Amniotic stem cell (primary cell): ENCODE measurements at regions not wholly inside any gene's neighbourhood (a gene's known extent, or its start where the extent isn't known, plus 50 kb on each side); places are given as distances from the start of the nearest gene placed in this dataset.

ENCODE experiments used
- DNase-seq: peaks from one replicate; lab custom pipeline; 2025; lab: John Stamatoyannopoulos, UW

DNA sequence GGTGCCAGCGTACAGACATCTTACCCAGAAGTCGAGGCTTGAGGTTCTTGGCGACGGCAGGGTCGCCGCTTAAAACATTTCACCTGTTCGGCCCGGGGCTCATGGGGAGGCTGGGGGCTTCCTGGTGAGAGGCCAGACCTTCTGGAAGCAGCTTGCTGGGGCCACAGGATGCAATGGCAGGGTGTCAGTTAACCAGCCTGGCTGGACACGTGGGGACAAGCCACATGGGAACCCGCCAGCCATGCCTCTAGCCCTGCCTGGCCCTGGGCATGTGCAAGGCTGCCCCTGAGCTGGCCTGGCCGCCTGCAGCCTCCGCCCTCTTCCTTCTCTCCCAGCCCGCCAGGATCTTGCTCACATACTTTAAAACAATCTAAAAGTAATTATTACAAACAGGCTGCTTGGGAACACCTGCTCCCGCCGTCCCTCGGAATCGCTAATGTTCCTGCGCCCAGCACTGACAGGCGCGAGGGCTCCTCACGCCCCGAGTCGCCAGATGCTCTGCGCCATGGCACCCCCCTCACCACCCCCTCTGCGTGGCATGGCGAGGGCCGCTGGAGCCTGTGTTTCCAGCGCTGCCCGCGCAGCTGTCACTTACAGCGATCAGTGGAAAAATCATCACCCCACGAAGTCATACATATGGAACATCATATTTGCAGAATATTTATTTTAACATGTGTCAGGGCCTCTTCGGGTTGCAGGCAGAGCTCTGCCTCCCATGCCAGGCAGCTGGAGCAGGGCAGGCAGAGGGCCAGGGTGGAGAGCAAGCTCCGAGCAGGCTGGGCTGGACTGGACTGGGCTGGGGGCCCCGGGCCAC is 188.7 kb upstream of the GSE1 start:
- no peak for DNase-seq

DNA sequence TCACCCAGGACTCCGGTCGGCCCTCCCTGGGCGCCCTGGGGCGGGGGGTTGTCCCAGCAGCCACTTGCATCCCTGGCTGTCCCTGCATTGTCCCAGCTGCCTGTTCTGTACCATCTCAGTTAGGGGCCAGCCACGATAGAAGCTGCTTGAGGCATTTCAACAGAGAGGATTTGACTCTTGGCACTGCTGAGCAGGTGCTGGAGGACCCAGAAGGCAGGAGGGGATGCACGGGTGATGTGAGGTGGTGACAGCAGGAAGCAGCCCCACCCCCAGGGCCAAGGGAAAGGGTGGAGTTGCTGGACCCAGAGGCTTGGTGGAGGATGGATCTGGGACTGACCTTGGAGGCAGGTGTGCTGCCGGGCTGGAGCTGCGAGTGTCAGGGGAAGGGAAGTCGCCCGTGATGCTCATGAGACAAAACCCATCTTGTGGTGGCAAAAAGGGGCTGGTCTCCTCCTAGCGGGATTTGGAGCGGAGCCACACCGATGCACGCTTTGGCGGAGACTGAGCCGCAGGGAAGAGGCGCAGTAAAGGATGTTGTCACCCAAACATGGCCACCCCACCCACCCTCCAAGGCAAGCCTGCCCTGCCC is 188.0 kb upstream of the GSE1 start:
- DNase-seq: no peak

DNA sequence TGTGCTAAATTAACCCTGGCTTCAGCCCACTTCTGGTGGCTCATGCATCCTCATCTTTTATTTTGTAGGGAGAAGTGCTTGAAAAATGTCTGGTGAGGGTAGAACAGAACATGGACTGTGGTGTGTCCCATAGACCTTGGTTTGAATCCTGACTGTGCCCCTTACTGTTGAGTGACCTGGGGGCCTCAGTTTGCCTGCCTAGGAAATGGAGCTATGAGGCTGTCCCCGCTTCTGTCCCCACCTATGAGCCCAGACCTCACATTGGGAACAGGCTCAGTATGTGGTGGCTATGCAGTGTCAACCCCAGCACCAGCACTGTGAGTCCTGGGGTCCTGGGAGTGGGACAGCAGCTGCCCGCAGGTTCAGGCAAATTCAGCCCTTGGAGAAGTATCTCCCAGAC is 186.3 kb upstream of the GSE1 start:
- no peak for DNase-seq

DNA sequence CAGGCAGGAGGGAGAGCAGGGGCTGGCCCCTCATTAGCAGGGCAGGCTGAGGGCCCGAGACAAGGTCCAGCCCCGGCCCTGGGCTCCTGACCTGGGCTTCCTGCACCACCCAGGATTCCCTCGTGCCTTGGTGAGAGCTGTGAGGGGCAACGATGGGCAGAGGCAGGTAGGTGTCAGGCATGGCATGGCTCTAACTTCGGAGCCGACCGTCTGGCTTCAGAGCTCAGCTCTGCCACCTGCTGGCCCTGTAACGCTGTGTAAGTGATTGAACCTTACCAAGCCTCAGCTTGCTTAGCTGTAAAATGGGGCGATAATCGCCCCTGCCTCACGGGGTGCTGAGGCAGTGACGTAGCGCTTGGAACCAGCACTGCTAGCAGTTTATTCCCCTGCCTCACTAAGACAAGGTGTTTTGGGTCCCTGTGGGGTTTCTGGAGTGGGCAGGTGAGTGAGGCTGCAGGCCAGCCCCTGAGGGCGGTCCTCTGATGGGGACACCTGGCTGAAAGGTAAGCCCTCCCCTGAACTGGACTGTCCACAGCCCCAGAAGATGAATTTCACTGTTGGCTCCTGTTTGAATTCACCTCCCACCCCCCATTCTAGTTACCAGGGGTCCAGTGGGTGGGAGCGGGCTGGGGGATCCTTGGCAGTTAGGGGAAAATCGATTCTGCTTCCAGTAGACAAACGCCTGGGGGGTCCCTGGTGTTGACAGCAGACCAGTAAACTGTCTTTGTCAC is 184.8 kb upstream of the GSE1 start:
- no peak for DNase-seq

DNA sequence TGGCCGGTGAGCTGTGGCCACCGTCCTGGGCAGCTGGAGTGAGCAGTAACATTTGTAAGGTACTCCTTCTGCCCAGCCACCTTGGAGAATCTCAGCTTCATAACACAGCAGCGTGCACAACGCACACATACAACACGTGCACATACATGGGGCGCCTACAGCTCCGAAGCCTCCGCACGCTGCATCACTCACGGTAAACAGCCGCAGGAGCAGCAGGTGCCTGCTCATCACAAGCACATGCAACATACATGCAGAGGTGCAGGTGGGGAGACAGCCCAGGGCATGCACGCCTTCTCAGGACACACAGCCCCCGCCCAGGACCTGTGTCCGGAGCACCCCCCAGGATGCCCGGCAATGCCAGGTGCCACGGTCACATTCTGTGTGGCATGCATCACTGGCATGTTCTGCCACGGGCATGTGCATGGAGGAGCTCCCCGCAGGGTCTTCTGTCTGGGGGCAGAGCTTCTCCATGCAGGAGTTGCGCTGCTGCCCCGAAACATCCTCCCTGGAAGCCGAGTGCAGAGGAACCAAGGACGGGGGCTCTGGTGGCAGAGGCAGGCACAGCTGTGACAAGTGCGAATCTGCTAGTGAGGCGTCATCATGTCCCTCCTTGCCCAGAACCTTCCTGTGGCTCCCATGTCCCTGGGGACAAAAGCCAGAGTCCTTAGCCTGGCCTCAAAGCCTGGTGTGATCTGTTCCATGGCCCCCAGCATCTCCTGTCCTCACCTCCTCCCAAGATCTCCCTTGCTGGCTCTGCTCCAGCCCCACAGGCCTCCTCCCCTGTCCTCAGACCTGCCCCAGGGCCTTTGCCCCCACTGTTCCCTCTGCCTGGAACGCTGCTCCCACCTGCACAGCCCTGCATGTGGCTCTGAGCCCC is 184.0 kb upstream of the GSE1 start:
- no peak for DNase-seq

DNA sequence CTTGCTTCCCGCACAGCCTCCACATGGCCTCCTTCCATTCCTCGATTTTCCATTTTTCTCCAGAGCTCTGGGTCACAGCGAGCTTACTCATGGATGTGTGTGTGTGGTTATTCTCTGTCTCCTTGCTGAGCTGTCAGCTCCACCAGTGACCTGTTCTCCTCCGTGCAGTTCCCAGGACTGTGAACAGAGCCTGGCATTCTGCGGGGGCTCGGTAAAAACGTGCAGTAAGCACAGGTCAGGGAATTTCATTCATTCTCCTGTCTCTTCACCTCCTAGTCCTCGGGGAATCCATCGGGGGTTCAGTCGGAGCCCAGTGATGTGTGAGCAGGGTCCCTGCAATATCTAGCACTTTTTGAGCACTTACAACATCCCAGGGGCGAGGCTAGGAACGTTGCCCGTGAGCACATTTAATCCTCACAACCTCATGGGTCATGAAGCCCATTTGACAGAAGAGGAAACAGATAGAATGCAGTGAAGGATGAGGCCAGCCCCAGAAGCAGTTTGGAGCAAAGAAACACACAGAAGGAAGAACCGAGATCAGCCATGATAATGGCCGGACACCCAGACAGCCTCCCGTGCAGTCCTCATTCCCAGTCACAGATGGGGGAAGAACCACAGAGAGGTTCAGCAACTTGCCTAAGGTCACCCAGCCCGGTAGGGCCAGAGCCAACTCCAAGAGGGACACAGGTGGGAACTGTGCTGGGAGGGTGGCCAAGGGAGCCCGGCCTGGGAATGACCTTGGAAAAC is 183.2 kb upstream of the GSE1 start:
- DNase-seq: no peak

DNA sequence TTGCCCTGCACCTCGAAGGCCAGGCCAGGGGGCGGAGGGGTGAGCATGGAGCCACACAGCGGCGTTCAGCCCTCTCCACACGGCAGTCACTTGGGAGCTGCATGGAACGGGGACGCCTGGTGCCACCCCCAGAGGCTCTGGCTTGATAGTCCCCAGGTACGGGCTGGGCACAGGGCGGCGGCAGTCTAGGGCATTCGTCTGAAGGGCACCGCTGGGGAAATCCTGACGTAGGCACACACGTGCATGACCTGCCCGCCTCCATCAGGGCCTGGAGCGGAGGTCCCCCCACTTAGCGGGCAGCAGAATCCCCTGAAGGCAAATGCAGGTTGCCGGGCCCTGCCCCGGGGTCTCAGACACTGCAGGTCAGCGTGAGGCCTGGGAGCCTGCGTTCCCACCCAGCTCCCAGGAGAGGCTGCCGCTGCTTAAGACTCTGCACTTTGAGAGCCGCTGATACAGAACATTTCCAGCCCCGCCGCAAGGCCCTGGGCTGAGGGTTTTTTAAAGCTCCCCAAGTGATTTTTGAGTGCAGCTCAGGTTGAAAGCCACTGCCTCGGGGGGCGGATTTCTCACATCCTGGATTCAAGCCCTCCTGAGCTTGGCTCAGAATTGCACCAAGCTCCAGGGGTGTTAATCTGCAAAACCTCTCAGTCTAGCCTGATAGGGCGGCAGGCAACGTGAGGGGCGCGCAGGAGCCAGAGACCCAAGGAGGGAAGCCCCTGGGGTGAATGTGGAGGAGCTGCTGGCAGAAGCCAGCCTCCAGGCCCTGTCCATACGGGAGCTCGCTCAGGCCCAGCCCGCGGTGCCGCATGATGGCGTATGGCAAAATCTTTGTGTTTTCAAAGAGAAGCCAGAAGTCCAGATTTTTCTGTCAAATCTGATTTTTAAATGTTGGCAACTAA is 182.3 kb upstream of the GSE1 start:
- DNase-seq: no peak

DNA sequence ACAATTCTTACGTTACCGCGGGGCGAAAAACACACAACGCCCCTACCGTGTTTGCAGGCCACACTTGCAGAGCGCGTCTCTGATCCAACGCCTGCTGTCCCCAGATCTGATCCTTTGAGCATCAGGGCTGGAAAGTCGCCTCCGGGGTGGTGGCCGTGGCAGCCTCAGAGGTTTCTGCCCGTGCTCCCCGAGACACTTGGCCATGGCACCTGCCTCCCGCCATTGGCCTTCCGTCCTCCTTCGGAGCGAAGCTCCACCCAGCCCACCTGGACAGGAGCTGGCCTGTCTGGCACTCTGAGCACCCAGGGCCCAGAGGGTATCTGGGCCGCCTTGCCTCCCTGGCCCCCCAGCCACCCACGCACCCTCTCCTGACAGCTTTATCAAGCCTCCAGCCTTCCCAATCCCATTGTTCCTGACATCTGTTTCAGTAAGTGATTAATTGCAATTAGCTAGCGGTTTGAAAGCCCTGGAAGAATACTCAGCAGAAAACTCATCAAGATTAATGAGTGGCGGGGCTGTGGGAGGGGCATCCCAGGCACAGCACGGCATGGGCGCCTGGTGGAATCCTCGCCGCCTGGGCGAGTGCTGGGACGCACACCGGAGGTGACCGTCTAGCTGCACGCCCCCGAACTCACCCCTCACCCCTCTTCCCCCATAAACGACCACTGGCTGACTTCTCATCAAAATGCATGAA is 181.5 kb upstream of the GSE1 start:
- DNase-seq: no peak

DNA sequence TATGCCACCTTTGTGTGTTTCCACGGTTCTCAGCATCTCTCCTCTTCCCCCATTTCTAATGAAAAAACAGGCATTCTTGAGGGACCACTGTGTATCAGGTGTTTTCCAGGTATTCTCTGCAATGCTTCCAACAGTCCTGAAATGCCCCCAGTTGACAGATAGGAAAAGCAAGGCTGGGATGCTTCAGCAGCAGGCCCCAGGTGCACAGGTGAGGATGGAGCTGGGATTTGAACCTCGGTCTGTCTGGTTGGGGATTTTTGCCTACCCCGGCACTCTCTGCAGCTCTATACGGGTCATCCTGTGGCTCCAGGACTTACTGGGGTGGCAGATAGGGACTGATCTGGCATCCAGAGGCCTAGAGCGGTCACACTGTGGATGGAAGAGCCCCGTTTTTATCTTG is 180.5 kb upstream of the GSE1 start:
- DNase-seq: no peak

DNA sequence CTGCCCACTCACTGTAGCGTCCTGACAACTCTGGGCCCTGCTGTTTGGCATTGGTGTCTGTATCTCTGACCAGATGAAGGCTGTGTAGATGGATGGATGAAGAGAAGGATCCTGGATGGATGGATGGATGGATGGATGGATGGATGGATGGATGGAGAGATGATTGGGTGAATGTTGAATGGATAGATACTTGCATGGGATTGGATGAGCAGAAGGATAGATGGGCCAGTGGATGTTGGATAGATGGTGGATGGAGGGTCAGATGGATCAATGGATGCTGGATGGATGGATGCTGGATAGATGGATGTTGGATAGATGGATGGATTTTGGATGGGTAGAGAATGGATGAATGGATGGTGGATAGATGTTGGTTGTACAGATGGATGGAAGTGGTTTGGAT is 179.6 kb upstream of the GSE1 start:
- no peak for DNase-seq

DNA sequence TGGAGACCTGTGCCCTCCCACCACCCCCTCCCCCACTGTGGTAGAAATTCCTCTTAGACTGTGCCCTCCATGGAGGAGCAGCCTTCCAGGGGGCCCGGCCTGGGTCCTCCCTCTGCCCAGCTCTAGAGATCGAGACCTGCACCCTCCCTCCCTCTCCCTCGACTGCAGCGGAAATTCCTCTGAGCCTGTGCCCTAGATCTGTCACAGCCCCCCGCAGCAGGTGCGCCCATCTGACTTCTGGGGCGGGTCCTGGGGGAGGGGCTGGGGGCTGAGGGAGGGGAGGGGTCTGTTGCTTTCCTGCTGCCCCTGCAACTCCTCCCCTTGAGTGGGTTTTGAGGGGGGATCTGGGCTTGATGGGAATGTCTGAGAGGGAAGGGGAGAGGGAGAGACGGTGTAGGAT is 177.8 kb upstream of the GSE1 start:
- DNase-seq: no peak

DNA sequence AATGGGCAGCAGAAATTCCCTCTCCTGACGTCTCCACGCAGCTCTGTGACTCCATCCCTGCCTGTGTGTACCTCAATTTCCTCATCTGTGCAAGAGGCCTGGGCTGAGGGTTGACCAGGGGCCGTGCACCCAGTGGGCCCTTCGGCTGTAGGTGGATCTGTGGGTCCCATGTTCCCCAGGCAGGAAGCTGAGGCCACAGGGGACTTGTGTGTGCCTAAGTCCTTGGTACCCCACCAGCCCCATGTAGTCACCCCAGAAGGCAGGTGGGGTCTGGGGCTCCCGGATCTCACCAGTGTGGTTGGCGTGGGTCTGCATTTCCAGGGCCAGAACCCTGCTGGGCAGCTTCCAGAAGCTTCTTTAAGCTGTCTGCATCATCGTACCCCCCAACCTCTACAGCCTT is 177.4 kb upstream of the GSE1 start:
- DNase-seq: no peak

DNA sequence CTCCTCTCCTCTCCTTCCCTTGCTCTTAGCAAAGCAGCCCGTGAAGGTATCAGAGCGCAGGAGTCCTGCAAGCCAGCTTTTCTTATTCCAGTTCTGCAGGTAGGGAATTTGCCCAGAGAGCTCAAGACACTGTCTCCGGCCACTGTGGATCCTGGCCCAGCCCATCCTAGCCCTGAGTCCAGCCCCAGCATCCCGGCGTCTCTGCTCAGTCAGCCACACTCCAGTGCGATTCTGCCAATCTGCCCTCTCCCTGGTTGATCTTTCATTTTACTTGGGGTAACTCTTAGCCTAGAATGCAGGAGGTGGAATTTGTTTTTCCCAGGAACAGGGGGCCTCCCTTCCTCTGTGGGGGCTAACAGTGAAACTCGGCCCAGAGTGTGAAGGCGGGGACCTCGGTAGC is 176.9 kb upstream of the GSE1 start:
- no peak for DNase-seq

DNA sequence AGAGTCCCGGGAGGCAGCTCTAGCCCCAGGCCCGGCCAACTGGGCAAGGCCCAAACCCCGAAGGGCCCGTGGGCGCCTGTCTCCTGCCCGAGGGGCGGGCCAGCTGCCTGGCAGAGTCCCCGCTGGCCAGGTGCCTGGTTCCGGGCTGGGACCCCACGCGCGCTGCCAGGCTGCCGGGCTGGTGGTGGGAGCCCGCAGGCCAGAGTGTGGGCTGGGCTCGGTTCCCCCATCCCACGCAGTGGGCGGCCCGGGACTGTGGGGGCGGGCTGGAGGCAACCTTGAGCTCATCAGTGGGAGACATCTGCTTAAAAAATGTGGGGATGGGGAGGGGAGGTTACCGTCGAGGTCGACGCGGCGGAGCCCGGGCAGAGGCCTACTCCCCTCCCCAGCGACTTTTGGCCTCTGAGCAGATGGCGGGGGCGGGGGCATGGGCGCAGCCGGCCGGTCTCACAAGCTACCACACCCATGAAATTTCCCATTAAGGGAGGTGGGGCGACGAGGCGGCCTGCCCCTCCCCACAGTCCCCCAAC is 176.4 kb upstream of the GSE1 start:
- DNase-seq: no peak

DNA sequence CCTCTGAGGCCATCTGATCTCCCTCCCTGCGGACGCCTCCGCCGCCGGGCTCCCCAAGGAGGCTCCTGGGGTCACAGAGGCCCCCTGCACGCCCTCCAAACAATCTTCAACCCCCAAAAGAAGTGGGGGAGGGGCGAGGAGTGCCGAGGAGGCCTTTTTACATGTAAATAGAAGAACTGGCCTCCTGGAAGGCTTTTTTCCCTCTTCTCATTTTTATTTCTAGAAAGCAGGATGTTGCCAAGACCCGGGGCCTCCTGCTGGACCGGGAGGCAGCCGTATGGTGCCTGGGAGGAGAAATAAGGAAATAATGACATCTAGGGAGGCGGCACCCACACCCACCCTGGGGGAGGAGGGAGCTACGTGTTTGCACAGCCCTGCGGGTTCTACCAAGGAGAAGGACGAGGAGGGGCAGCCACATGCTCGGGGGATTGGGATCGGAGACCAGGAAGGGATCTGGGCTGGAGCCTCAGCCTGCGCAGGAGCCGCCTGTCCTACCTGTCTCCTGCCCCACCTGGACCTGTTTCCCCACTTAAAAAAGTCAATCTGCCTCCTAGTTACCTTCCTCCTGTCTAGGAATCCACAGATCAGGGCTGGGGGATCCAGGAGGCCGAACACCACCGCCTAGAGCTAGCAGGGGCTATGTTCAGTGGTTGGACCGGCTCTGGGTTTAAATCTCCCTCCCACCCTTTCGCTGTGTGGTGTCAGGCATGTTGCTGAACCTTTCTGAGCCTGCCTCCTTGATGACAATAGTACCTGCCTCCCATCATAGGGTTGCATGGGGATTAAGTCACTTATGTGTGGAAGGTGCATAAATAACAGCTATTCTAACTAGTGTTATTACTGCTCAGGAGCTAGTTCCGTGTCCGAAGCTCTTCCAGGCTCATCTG is 175.7 kb upstream of the GSE1 start:
- no peak for DNase-seq

DNA sequence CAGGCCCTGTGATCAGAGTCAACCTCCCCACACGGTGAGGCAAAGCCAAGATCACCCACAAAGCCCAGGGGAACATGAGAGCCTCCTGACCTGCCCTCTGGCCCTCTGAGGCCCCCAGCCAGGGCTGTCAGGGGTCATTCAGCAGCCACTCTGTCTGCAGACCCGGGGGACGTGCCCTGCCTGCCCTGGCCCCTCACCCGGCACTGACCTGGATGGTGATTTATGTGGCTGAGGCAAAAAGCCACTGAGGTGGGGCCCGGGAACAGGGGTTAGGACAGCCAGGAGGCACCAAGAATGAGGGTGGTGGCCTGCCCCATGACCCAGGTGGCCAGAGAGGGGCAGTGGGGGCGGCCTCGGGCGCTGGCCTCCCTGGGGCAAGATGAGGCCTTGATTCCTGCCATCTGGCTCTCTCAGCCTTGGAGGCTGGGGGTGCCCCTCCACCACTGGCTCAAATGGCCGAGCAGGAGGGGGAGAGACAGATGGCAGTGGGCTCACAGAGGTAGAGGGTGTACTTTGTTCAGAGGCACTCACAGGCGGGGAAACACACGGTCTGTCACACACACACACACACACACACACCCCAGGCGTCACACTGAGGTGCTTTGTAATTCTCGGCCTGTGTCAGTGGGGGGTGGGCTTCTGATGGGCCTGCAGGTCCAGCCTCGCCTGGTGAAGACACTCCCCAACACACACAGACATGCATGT is 174.0 kb upstream of the GSE1 start:
- no peak for DNase-seq

DNA sequence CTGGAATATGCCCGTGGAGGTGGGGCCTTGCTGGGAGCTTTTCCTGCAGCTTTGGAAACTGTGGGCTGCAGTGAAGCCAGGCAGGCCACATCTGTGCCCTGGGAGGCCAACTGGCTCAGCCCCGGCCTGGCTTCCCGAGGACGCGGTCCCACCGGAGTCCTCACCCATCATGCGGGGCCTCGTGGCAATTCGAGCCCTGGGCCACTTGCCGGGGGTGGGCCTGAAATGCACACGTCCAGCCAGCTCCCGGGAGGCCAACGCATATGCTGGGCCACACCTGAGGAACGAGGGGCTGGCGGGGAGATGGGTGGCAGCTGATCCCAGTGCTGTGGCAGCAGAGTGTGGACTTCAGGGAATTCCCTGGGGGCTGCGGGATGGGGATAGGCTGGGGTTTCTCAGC is 172.4 kb upstream of the GSE1 start:
- no peak for DNase-seq
